IMR-90 (cell line): ENCODE measurements at regions not wholly inside any gene's neighbourhood (a gene's known extent, or its start where the extent isn't known, plus 50 kb on each side); places are given as distances from the start of the nearest gene placed in this dataset.

Experiments
- ATAC-seq: fragments of 200-7000 bp; cut with Tn5 transposase; 2 replicates; pipeline ENCODE4 v1.9.1; 2020; ENCODE audit warnings: low read depth, mild to moderate bottlenecking, moderate library complexity
- BruUV-seq: library from RNA; stranded (reverse); fragments of 400-500 nt; replicated peaks from 2 replicates; lab custom pipeline; 2021; lab: Mats Ljungman, UMichigan
- CTCF ChIA-PET: fragments of 300-600 bp; formaldehyde crosslinking; extraction: SDS; loops from one replicate; lab custom pipeline; 2021; ENCODE audit warnings: antibody characterized with exemption; lab: Yijun Ruan, JAX
- POLR2A ChIA-PET: fragments of 300-600 bp; sonication (Branson Sonifier 250); formaldehyde crosslinking; loops from one replicate; lab custom pipeline; 2022; ENCODE audit warnings: antibody characterized with exemption; ENCODE audit not compliant: unreplicated experiment; lab: Charles Lee
- DNase-seq: peaks from one replicate; pipeline ENCODE4 v3.0.0; 2013
- H2AFZ ChIP-seq: replicated peaks from 2 replicates; pipeline ENCODE3; 2013; ENCODE audit warnings: low read length, mild to moderate bottlenecking; ENCODE audit not compliant: poor library complexity
- H2AK5ac ChIP-seq: 2 replicates; pipeline ENCODE4 v1.6.1; 2013; ENCODE audit warnings: low read depth, low read length, inconsistent platforms
- H2AK9ac ChIP-seq: replicated peaks from 2 replicates; pipeline ENCODE3; 2013; ENCODE audit warnings: mild to moderate bottlenecking, low read depth, low read length, moderate library complexity; ENCODE audit not compliant: poor library complexity
- H2BK120ac ChIP-seq: 2 replicates; pipeline ENCODE4 v1.6.1; 2013; ENCODE audit warnings: low read depth, low read length, inconsistent platforms
- H2BK15ac ChIP-seq: 3 replicates; pipeline ENCODE4 v1.6.1; 2013; ENCODE audit warnings: low read depth, low read length, inconsistent platforms
- H2BK20ac ChIP-seq: 2 replicates; pipeline ENCODE4 v1.6.1; 2013; ENCODE audit warnings: low read depth, mild to moderate bottlenecking, inconsistent platforms, low read length, moderate library complexity
- H2BK5ac ChIP-seq: 2 replicates; pipeline ENCODE4 v1.6.1; 2013; ENCODE audit warnings: mild to moderate bottlenecking, low read depth, low read length, inconsistent platforms; ENCODE audit not compliant: poor library complexity, severe bottlenecking
- H3K14ac ChIP-seq: replicated peaks from 2 replicates; pipeline ENCODE4 v1.6.1; 2013; ENCODE audit warnings: low read depth, low read length, inconsistent platforms
- H3K18ac ChIP-seq: 2 replicates; pipeline ENCODE4 v1.6.1; 2013; ENCODE audit warnings: low read depth, low read length, control low read depth
- H3K23ac ChIP-seq: 2 replicates; pipeline ENCODE4 v1.6.1; 2013; ENCODE audit warnings: low read depth, low read length, inconsistent platforms
- H3K27ac ChIP-seq: 2 replicates; pipeline ENCODE4 v1.5.1; 2013; ENCODE audit warnings: mild to moderate bottlenecking, control low read depth, low read length; ENCODE audit not compliant: insufficient read depth
- H3K27me3 ChIP-seq: 2 replicates; pipeline ENCODE4 v1.6.1; 2013; ENCODE audit warnings: low read length; ENCODE audit not compliant: control insufficient read depth, insufficient read depth
- H3K36me3 ChIP-seq: 2 replicates; pipeline ENCODE4 v1.6.1; 2013; ENCODE audit warnings: low read length, mixed read lengths; ENCODE audit not compliant: control insufficient read depth, insufficient read depth
- H3K4ac ChIP-seq: 2 replicates; pipeline ENCODE4 v1.6.1; 2013; ENCODE audit warnings: low read depth, low read length, inconsistent platforms
- H3K4me1 ChIP-seq: 2 replicates; pipeline ENCODE4 v1.6.1; 2013; ENCODE audit warnings: low read length, mixed read lengths; ENCODE audit not compliant: control insufficient read depth, insufficient read depth
- H3K4me2 ChIP-seq: 2 replicates; pipeline ENCODE4 v1.6.1; 2013; ENCODE audit warnings: low read depth, mild to moderate bottlenecking, control low read depth, low read length, moderate library complexity
- H3K4me3 ChIP-seq: 2 replicates; pipeline ENCODE4 v1.5.1; 2013; ENCODE audit warnings: low read depth, mild to moderate bottlenecking, control low read depth, low read length, moderate library complexity; ENCODE audit not compliant: insufficient read depth
- H3K56ac ChIP-seq: 2 replicates; pipeline ENCODE4 v1.6.1; 2013; ENCODE audit warnings: low read length, inconsistent platforms; ENCODE audit not compliant: insufficient read depth; ENCODE audit errors: extremely low read depth
- H3K79me1 ChIP-seq, 2 experiments: 2 replicates each; pipeline ENCODE4 v1.6.1; 2013; ENCODE audit warnings: low read length in 2 of 2, inconsistent platforms in 1 of 2, low read depth in 1 of 2
- H3K9ac ChIP-seq: 2 replicates; pipeline ENCODE4 v1.6.1; 2013; ENCODE audit warnings: low read depth, low read length, control low read depth
- H3K9me1 ChIP-seq: 2 replicates; pipeline ENCODE4 v1.6.1; 2013; ENCODE audit warnings: low read length, inconsistent platforms; ENCODE audit not compliant: insufficient read depth
- H3K9me3 ChIP-seq: 2 replicates; pipeline ENCODE4 v1.6.1; 2013; ENCODE audit warnings: low read length; ENCODE audit not compliant: control insufficient read depth, insufficient read depth
- H4K20me1 ChIP-seq: 2 replicates; pipeline ENCODE4 v1.6.1; 2013; ENCODE audit warnings: low read length, inconsistent platforms; ENCODE audit not compliant: insufficient read depth
- H4K5ac ChIP-seq: 2 replicates; pipeline ENCODE4 v1.6.1; 2013; ENCODE audit warnings: mild to moderate bottlenecking, low read depth, low read length, control low read depth
- H4K8ac ChIP-seq, 2 experiments: 2 replicates each; pipeline ENCODE4 v1.6.1; 2013; ENCODE audit warnings: low read depth in 2 of 2, low read length in 2 of 2, control low read depth in 1 of 2, inconsistent platforms in 1 of 2
- H4K91ac ChIP-seq: 2 replicates; pipeline ENCODE4 v1.6.1; 2013; ENCODE audit warnings: low read depth, low read length, inconsistent platforms; ENCODE audit not compliant: insufficient read depth
- BHLHE40 ChIP-seq: fragments of 150-350 bp; IDR thresholded peaks from 2 replicates; pipeline ENCODE4 v1.6.1; 2016; ENCODE audit warnings: mild to moderate bottlenecking, low read depth, low read length
- CEBPB ChIP-seq: IDR thresholded peaks from 2 replicates; pipeline ENCODE4 v1.6.1; 2012; ENCODE audit warnings: low read depth, low read length, improper control_type of control experiment
- CHD1 ChIP-seq: IDR thresholded peaks from 2 replicates; pipeline ENCODE4 v1.6.1; 2012; ENCODE audit warnings: low read depth, low read length, improper control_type of control experiment
- CTCF ChIP-seq: conservative IDR thresholded peaks from 2 replicates; pipeline ENCODE4 v1.5.1; 2012; ENCODE audit warnings: mild to moderate bottlenecking, low read depth, low read length, improper control_type of control experiment
- ELK1 ChIP-seq: fragments of 150-350 bp; IDR thresholded peaks from 2 replicates; pipeline ENCODE4 v1.6.1; 2016; ENCODE audit warnings: low read depth, mild to moderate bottlenecking, low read length, moderate library complexity, borderline replicate concordance
- FOS ChIP-seq: fragments of 150-350 bp; IDR thresholded peaks from 2 replicates; pipeline ENCODE4 v1.6.1; 2016; ENCODE audit warnings: low read depth, low read length
- MAFK ChIP-seq: IDR thresholded peaks from 2 replicates; pipeline ENCODE4 v1.6.1; 2012; ENCODE audit warnings: low read depth, low read length, improper control_type of control experiment
- MAZ ChIP-seq: IDR thresholded peaks from 2 replicates; pipeline ENCODE4 v1.6.1; 2012; ENCODE audit warnings: low read depth, mild to moderate bottlenecking, low read length, improper control_type of control experiment, moderate library complexity, borderline replicate concordance
- MXI1 ChIP-seq: IDR thresholded peaks from 2 replicates; pipeline ENCODE4 v1.6.1; 2012; ENCODE audit warnings: low read depth, mild to moderate bottlenecking, low read length, moderate library complexity, borderline replicate concordance
- NFE2L2 ChIP-seq: fragments of 150-350 bp; IDR thresholded peaks from 2 replicates; pipeline ENCODE4 v1.6.1; 2016; ENCODE audit warnings: low read depth, mild to moderate bottlenecking, low read length
- POLR2A ChIP-seq: IDR thresholded peaks from 2 replicates; pipeline ENCODE4 v1.6.1; 2012; ENCODE audit warnings: mild to moderate bottlenecking, low read depth, low read length
- RAD21 ChIP-seq: IDR thresholded peaks from 2 replicates; pipeline ENCODE4 v1.6.1; 2012; ENCODE audit warnings: low read length, improper control_type of control experiment
- RCOR1 ChIP-seq: IDR thresholded peaks from 2 replicates; pipeline ENCODE4 v1.6.1; 2012; ENCODE audit warnings: mild to moderate bottlenecking, low read length, improper control_type of control experiment; ENCODE audit not compliant: insufficient replicate concordance
- RFX5 ChIP-seq: IDR thresholded peaks from 2 replicates; pipeline ENCODE4 v1.8.0; 2012; ENCODE audit warnings: low read depth, mild to moderate bottlenecking, low read length, moderate library complexity
- SMC3 ChIP-seq: fragments of 150-350 bp; IDR thresholded peaks from 2 replicates; pipeline ENCODE4 v1.6.1; 2016; ENCODE audit warnings: low read depth, mild to moderate bottlenecking, antibody characterized with exemption, low read length, moderate library complexity
- USF2 ChIP-seq: fragments of 150-350 bp; IDR thresholded peaks from 2 replicates; pipeline ENCODE4 v1.6.1; 2017; ENCODE audit warnings: mild to moderate bottlenecking, antibody characterized with exemption, low read length, low read depth
- WGBS, 2 experiments: methylation state at CpG; one replicate each; pipeline versions ENCODE4 v1.1.5 to v1.1.7; 2013; ENCODE audit warnings: missing lambda C conversion rate in 2 of 2; ENCODE audit not compliant: insufficient read length in 1 of 2; ENCODE audit errors: extremely low coverage in 2 of 2; 5-methylcytosine and 5-hydroxymethylcytosine counted together
- dilution Hi-C: fragments of 300-500 bp; cut with HindIII; formaldehyde crosslinking; loops from one replicate; pipeline ENCODE4 v1.14.3; 2018; ENCODE audit warnings: low sequenced_read_pairs; ENCODE audit not compliant: unreplicated experiment
- in situ Hi-C: fragments of 300-500 bp; cut with MboI; formaldehyde crosslinking; loops from 3 replicates; pipeline ENCODE4 v1.14.3; 2019; ENCODE audit warnings: low sequenced_read_pairs, inconsistent platforms, mixed read lengths
- intact Hi-C: fragments of 100-400 bp; cut with micrococcal nuclease; formaldehyde crosslinking; loops from 2 replicates; pipeline ENCODE4 v1.10.0; 2022

GRCh38 chr15:55014391-55015092 is 182.2 kb downstream of the RSL24D1 start:
- no peak overlapping the region for H2AK9ac ChIP-seq
- no peak for ATAC-seq
- CTCF ChIA-PET, result no interaction called here
- no peak for TF ChIP-seq POLR2A
- no peak for TF ChIP-seq MXI1
- no peak for TF ChIP-seq MAZ
- no peak for TF ChIP-seq RAD21
- TF ChIP-seq USF2, result no peak
- TF ChIP-seq CHD1, result no peak
- TF ChIP-seq SMC3, result no peak
- no peak for TF ChIP-seq RCOR1
- no peak for TF ChIP-seq NFE2L2
- no peak for TF ChIP-seq RFX5
- no peak for TF ChIP-seq ELK1
- TF ChIP-seq CEBPB, result no peak
- no peak for TF ChIP-seq BHLHE40
- no peak for TF ChIP-seq CTCF
- no peak for TF ChIP-seq MAFK
- no peak for TF ChIP-seq FOS
- H3K36me3 ChIP-seq, result no peaks in the 10 kb centered on the region
- WGBS, 2 experiments, result no CpG with 5 or more reads among the region's 1 CpG
- H3K9ac ChIP-seq, result no peak overlapping the region
- in situ Hi-C loops (no loop called here), intact Hi-C loops (no loop called here), dilution Hi-C loops (no loop called here)
- H3K4me1 ChIP-seq, result no peaks in the 10 kb centered on the region
- H4K20me1 ChIP-seq, result no peaks in the 10 kb centered on the region
- H2BK120ac ChIP-seq, result no peak overlapping the region
- no peak overlapping the region for H3K18ac ChIP-seq
- no peak overlapping the region for H3K14ac ChIP-seq
- H3K9me3 ChIP-seq, result peaks cover 9% of the 10 kb centered on the region
- H2BK5ac ChIP-seq, result no peak overlapping the region
- no peak overlapping the region for H3K27ac ChIP-seq
- no peak overlapping the region for H2BK20ac ChIP-seq
- H3K9me1 ChIP-seq, result no peaks in the 10 kb centered on the region
- H3K27me3 ChIP-seq, result no peaks in the 10 kb centered on the region
- no peak overlapping the region for H3K4ac ChIP-seq
- no peaks in the 10 kb centered on the region for H3K79me1 ChIP-seq
- no peak overlapping the region for H2BK15ac ChIP-seq
- H2AK5ac ChIP-seq, result no peak overlapping the region
- no peak overlapping the region for H3K4me2 ChIP-seq
- no peak overlapping the region for H4K91ac ChIP-seq
- H3K23ac ChIP-seq, result no peak overlapping the region
- BruUV-seq, result no TSS peak
- H4K8ac ChIP-seq, result no peak overlapping the region
- H3K4me3 ChIP-seq, result no peak overlapping the region
- no peak overlapping the region for H2AFZ ChIP-seq
- POLR2A ChIA-PET, result no interaction called here
- no peak for DNase-seq
- no peak overlapping the region for H4K5ac ChIP-seq
- H3K56ac ChIP-seq, result no peak overlapping the region
